HCT116 (cell line): ENCODE measurements at regions not wholly inside any gene's neighbourhood (a gene's known extent, or its start where the extent isn't known, plus 50 kb on each side); places are given as distances from the start of the nearest gene placed in this dataset.

ENCODE experiments used
- ATAC-seq: fragments of 200-7000 bp; cut with Tn5 transposase; 2 replicates; pipeline ENCODE4 v1.9.1; 2020; ENCODE audit warnings: mild to moderate bottlenecking, moderate library complexity
- BruUV-seq: library from RNA; stranded (reverse); fragments of 400-500 nt; replicated peaks from 2 replicates; lab custom pipeline; 2021; lab: Mats Ljungman, UMichigan
- CTCF ChIA-PET: fragments of 300-600 bp; sonication (Branson Sonifier 250); formaldehyde crosslinking; loops from one replicate; lab custom pipeline; 2021; ENCODE audit warnings: antibody characterized with exemption; lab: Charles Lee
- POLR2A ChIA-PET: fragments of 300-600, 350-600 bp; sonication (Branson Sonifier 250); formaldehyde crosslinking; loops from one replicate; lab custom pipeline; 2021; ENCODE audit warnings: antibody characterized with exemption; lab: Charles Lee
- RAD21 ChIA-PET, 2 experiments: fragments of 300-600 bp; sonication (Branson Sonifier 250); formaldehyde crosslinking; loops; one replicate each; lab custom pipeline; 2023; ENCODE audit warnings: low total read pairs in 2 of 2; ENCODE audit not compliant: uncharacterized antibody in 2 of 2, unreplicated experiment in 2 of 2, low non-redundant PET in 1 of 2; lab: Charles Lee
- DNase-seq: peaks from one replicate; pipeline ENCODE4 v3.0.0-alpha.2; 2010; ENCODE audit warnings: low read depth, low spot score
- H2AFZ ChIP-seq: fragments of 200-600 bp; shearing (Covaris generic), sonication (generic); 2 replicates; pipeline ENCODE4 v1.6.1; 2017; ENCODE audit warnings: low read depth, mixed run types, mixed read lengths, antibody characterized with exemption, low read length; ENCODE audit not compliant: poor library complexity, severe bottlenecking
- H3K27ac ChIP-seq: 2 replicates; pipeline ENCODE4 v1.5.1; 2012; ENCODE audit warnings: low read depth, low read length
- H3K27me3 ChIP-seq: fragments of 200-600 bp; sonication (generic); 2 replicates; pipeline ENCODE4 v1.6.1; 2016; ENCODE audit warnings: mixed run types, low read length, mixed read lengths; ENCODE audit not compliant: insufficient read depth
- H3K36me3 ChIP-seq, 2 experiments: fragments of 200-500 bp in 1 of 2; fragments of 200-600 bp in 1 of 2; sonication (Bioruptor generic) in 1 of 2; sonication (generic) in 1 of 2; 2 replicates each; pipeline versions ENCODE4 v1.5.1 to v1.6.1; 2014 to 2016; ENCODE audit warnings: low read length in 2 of 2, inconsistent platforms in 1 of 2, mixed read lengths in 1 of 2, mixed run types in 1 of 2; ENCODE audit not compliant: insufficient read depth in 2 of 2, control insufficient read depth in 1 of 2
- H3K4me1 ChIP-seq, 2 experiments: fragments of 200-600 bp in 1 of 2; sonication (generic) in 1 of 2; 2 replicates each; pipeline versions ENCODE4 v1.5.1 to v1.6.1; 2012 to 2017; ENCODE audit warnings: low read length in 2 of 2, inconsistent platforms in 1 of 2, mild to moderate bottlenecking in 1 of 2, mixed read lengths in 1 of 2, mixed run types in 1 of 2, moderate library complexity in 1 of 2; ENCODE audit not compliant: insufficient read depth in 2 of 2, control insufficient read depth in 1 of 2
- H3K4me2 ChIP-seq: fragments of 200-600 bp; sonication (generic); 2 replicates; pipeline ENCODE4 v1.6.1; 2017; ENCODE audit warnings: mixed run types, low read length, mixed read lengths
- H3K4me3 ChIP-seq, 2 experiments: fragments of 200-600 bp in 1 of 2; sonication (generic) in 1 of 2; replicated peaks in 1 of 2; 2 replicates each; pipeline ENCODE4 v1.5.1; 2011 to 2016; ENCODE audit warnings: low read length in 2 of 2, control low read depth in 1 of 2, low read depth in 1 of 2, mild to moderate bottlenecking in 1 of 2, mixed read lengths in 1 of 2, mixed run types in 1 of 2
- H3K79me2 ChIP-seq: fragments of 200-600 bp; sonication (generic); 2 replicates; pipeline ENCODE4 v1.6.1; 2017; ENCODE audit warnings: mild to moderate bottlenecking, mixed run types, low read length, moderate library complexity, mixed read lengths; ENCODE audit not compliant: insufficient read depth
- H3K9ac ChIP-seq: fragments of 200-600 bp; sonication (generic); 2 replicates; pipeline ENCODE4 v1.6.1; 2016; ENCODE audit warnings: low read length, mixed read lengths
- H3K9me2 ChIP-seq: fragments of 200-600 bp; sonication (generic), shearing (Covaris generic); 2 replicates; pipeline ENCODE4 v1.6.1; 2017; ENCODE audit warnings: mixed run types, mild to moderate bottlenecking, moderate library complexity; ENCODE audit not compliant: insufficient read depth
- H3K9me3 ChIP-seq, 2 experiments: fragments of 200-500 bp in 1 of 2; fragments of 200-600 bp in 1 of 2; sonication (Bioruptor generic) in 1 of 2; sonication (generic) in 1 of 2; 2 replicates each; pipeline ENCODE4 v1.6.1; 2014 to 2017; ENCODE audit warnings: low read length in 2 of 2, mixed read lengths in 2 of 2, inconsistent platforms in 1 of 2, low read depth in 1 of 2, mild to moderate bottlenecking in 1 of 2, mixed run types in 1 of 2, moderate library complexity in 1 of 2; ENCODE audit not compliant: control insufficient read depth in 1 of 2, insufficient read depth in 1 of 2
- H4K20me1 ChIP-seq: fragments of 200-600 bp; sonication (generic), shearing (Covaris generic); 2 replicates; pipeline ENCODE4 v1.6.1; 2017; ENCODE audit warnings: mixed run types, mild to moderate bottlenecking, moderate library complexity; ENCODE audit not compliant: insufficient read depth
- CBX3 ChIP-seq: IDR thresholded peaks from 2 replicates; pipeline ENCODE4 v1.6.1; 2012; ENCODE audit warnings: low read depth
- ELF1 ChIP-seq: IDR thresholded peaks from 2 replicates; pipeline ENCODE4 v1.6.1; 2012; ENCODE audit warnings: low read depth, borderline replicate concordance
- POLR2A ChIP-seq: IDR thresholded peaks from 2 replicates; pipeline ENCODE4 v1.7.0; 2011; ENCODE audit warnings: borderline replicate concordance; ENCODE audit not compliant: insufficient read depth, insufficient read length; ENCODE audit errors: extremely low read depth
- RAD21 ChIP-seq: IDR thresholded peaks from 2 replicates; pipeline ENCODE4 v1.6.1; 2012; ENCODE audit warnings: low read depth, mild to moderate bottlenecking
- SIN3A ChIP-seq: IDR thresholded peaks from 2 replicates; pipeline ENCODE4 v1.6.1; 2012; ENCODE audit warnings: low read depth
- SRF ChIP-seq: IDR thresholded peaks from 2 replicates; pipeline ENCODE4 v1.6.1; 2012; ENCODE audit warnings: low read depth
- TCF7L2 ChIP-seq: IDR thresholded peaks from 2 replicates; pipeline ENCODE4 v1.7.0; 2011; ENCODE audit warnings: borderline replicate concordance, inconsistent platforms; ENCODE audit not compliant: insufficient read depth, insufficient read length; ENCODE audit errors: extremely low read depth
- YY1 ChIP-seq: IDR thresholded peaks from 2 replicates; pipeline ENCODE4 v1.6.1; 2011; ENCODE audit warnings: low read length, low read depth, moderate library complexity, mild to moderate bottlenecking; ENCODE audit not compliant: insufficient replicate concordance; ENCODE audit errors: extremely low read depth
- ZFX ChIP-seq: fragments of 450-650 bp; IDR thresholded peaks from 2 replicates; pipeline ENCODE4 v1.6.1; 2017
- intact Hi-C: fragments of 100-400 bp; cut with micrococcal nuclease; formaldehyde crosslinking; loops from 2 replicates; pipeline ENCODE4 v1.10.0; 2022
- TF ChIP-seq, protein P1 (sequence below), 3 experiments: fragments of 200-600 bp in 1 of 3; sonication (generic) in 1 of 3; IDR thresholded peaks in 2 of 3; conservative IDR thresholded peaks in 1 of 3; 2 replicates each; pipeline ENCODE4 v1.5.1; 2012 to 2017; ENCODE audit warnings: low read depth in 2 of 3, low read length in 2 of 3, antibody characterized with exemption in 1 of 3, borderline replicate concordance in 1 of 3, control low read depth in 1 of 3, mild to moderate bottlenecking in 1 of 3, mixed read lengths in 1 of 3, mixed run types in 1 of 3, moderate library complexity in 1 of 3; ENCODE audit not compliant: insufficient read depth in 1 of 3
- TF ChIP-seq, protein P2 (sequence below): IDR thresholded peaks from 2 replicates; pipeline ENCODE4 v1.6.1; 2012
- TF ChIP-seq, protein P3 (sequence below): IDR thresholded peaks from 2 replicates; pipeline ENCODE4 v1.6.1; 2012; ENCODE audit warnings: low read depth

DNA sequence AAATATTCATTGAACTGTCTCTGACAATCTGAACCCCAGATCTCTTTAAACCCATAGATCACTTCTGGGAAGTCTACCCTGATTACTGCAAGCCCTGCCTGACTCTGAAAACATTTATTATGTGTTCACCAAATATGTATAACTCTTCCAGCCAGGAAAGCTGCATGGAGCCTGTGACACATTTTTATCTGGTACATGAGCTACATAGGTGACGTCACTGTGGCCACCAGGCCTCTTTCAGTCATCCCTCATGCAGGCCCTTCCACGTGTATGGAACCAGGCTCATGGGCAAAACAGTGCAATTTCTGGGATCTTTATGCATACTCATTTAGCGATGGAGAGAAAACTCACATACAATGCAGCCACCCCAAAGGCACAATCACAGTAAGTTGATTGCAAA is 133.9 kb upstream of the NUPR2 start:
- no peaks in the 10 kb centered on the region for H3K79me2 ChIP-seq
- H2AFZ ChIP-seq: no peak overlapping the region
- no peak overlapping the region for H3K27ac ChIP-seq
- no peak overlapping the region for H3K4me3 ChIP-seq
- no peaks in the 10 kb centered on the region for H4K20me1 ChIP-seq
- H3K4me1 ChIP-seq: no peaks in the 10 kb centered on the region
- no peaks in the 10 kb centered on the region for H3K27me3 ChIP-seq
- intact Hi-C loops: no loop called here
- ChIA-PET POLR2A (no interaction called here), CTCF (no interaction called here), RAD21 (no interaction called here)
- H3K36me3 ChIP-seq: no peaks in the 10 kb centered on the region
- no peak overlapping the region for H3K4me2 ChIP-seq
- H3K9ac ChIP-seq: no peak overlapping the region
- no peak for TF ChIP-seq SIN3A
- no peak for TF ChIP-seq TCF7L2
- TF ChIP-seq ZFX: no peak
- no peak for TF ChIP-seq POLR2A
- no peak for TF ChIP-seq SRF
- TF ChIP-seq, protein P1, sequence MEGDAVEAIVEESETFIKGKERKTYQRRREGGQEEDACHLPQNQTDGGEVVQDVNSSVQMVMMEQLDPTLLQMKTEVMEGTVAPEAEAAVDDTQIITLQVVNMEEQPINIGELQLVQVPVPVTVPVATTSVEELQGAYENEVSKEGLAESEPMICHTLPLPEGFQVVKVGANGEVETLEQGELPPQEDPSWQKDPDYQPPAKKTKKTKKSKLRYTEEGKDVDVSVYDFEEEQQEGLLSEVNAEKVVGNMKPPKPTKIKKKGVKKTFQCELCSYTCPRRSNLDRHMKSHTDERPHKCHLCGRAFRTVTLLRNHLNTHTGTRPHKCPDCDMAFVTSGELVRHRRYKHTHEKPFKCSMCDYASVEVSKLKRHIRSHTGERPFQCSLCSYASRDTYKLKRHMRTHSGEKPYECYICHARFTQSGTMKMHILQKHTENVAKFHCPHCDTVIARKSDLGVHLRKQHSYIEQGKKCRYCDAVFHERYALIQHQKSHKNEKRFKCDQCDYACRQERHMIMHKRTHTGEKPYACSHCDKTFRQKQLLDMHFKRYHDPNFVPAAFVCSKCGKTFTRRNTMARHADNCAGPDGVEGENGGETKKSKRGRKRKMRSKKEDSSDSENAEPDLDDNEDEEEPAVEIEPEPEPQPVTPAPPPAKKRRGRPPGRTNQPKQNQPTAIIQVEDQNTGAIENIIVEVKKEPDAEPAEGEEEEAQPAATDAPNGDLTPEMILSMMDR (IDR thresholded peaks at IDR 0.05 in 2 of 3, conservative IDR thresholded peaks at IDR 0.05 in 1 of 3; ENCODE audit: borderline replicate concordance in 1 of 3, insufficient read depth in 1 of 3, low read depth in 2 of 3, low read length in 2 of 3): no peak
- no peak for TF ChIP-seq CBX3
- no peak for TF ChIP-seq RAD21
- no peak for TF ChIP-seq ELF1
- TF ChIP-seq YY1: no peak
- TF ChIP-seq, protein P2, sequence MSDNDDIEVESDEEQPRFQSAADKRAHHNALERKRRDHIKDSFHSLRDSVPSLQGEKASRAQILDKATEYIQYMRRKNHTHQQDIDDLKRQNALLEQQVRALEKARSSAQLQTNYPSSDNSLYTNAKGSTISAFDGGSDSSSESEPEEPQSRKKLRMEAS: no peak
- TF ChIP-seq, protein P3, sequence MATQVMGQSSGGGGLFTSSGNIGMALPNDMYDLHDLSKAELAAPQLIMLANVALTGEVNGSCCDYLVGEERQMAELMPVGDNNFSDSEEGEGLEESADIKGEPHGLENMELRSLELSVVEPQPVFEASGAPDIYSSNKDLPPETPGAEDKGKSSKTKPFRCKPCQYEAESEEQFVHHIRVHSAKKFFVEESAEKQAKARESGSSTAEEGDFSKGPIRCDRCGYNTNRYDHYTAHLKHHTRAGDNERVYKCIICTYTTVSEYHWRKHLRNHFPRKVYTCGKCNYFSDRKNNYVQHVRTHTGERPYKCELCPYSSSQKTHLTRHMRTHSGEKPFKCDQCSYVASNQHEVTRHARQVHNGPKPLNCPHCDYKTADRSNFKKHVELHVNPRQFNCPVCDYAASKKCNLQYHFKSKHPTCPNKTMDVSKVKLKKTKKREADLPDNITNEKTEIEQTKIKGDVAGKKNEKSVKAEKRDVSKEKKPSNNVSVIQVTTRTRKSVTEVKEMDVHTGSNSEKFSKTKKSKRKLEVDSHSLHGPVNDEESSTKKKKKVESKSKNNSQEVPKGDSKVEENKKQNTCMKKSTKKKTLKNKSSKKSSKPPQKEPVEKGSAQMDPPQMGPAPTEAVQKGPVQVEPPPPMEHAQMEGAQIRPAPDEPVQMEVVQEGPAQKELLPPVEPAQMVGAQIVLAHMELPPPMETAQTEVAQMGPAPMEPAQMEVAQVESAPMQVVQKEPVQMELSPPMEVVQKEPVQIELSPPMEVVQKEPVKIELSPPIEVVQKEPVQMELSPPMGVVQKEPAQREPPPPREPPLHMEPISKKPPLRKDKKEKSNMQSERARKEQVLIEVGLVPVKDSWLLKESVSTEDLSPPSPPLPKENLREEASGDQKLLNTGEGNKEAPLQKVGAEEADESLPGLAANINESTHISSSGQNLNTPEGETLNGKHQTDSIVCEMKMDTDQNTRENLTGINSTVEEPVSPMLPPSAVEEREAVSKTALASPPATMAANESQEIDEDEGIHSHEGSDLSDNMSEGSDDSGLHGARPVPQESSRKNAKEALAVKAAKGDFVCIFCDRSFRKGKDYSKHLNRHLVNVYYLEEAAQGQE: no peak
- DNase-seq (no peak), ATAC-seq (no peak)
- H3K9me2 ChIP-seq: no peaks in the 10 kb centered on the region
- no TSS peak for BruUV-seq
- H3K9me3 ChIP-seq: no peaks in the 10 kb centered on the region
